Liver (tissue), 8 donors: ENCODE measurements at regions not wholly inside any gene's neighbourhood (a gene's known extent, or its start where the extent isn't known, plus 50 kb on each side); places are given as distances from the start of the nearest gene placed in this dataset.

Experiments
- DNase-seq: peaks from one replicate; pipeline ENCODE4 v3.0.0-alpha.2; 2017; ENCODE audit warnings: low spot score
- H3K27ac ChIP-seq, 2 donors: one replicate each; pipeline ENCODE4 v1.7.0; 2013; ENCODE audit warnings: inconsistent platforms in 2 of 2, low read length in 2 of 2, control low read depth in 1 of 2, low read depth in 1 of 2, mild to moderate bottlenecking in 1 of 2
- H3K27me3 ChIP-seq, 4 donors: one replicate each; pipeline versions ENCODE4 v1.6.1 to v1.7.0; 2013; ENCODE audit warnings: low read length in 3 of 4, inconsistent platforms in 1 of 4, mild to moderate bottlenecking in 1 of 4, moderate library complexity in 1 of 4; ENCODE audit not compliant: control insufficient read depth in 4 of 4, insufficient read depth in 4 of 4
- H3K36me3 ChIP-seq, 4 donors: one replicate each; pipeline versions ENCODE4 v1.6.1 to v1.7.0; 2013; ENCODE audit warnings: low read length in 3 of 4, mild to moderate bottlenecking in 3 of 4, low read depth in 1 of 4, moderate library complexity in 1 of 4; ENCODE audit not compliant: control insufficient read depth in 4 of 4, insufficient read depth in 3 of 4
- H3K4me1 ChIP-seq, 4 donors: one replicate each; pipeline versions ENCODE4 v1.6.1 to v1.7.0; 2013; ENCODE audit warnings: low read length in 3 of 4, mild to moderate bottlenecking in 3 of 4, moderate library complexity in 1 of 4; ENCODE audit not compliant: control insufficient read depth in 4 of 4, insufficient read depth in 4 of 4
- H3K4me3 ChIP-seq, 3 donors: one replicate each; pipeline versions ENCODE4 v1.6.1 to v1.7.0; 2013; ENCODE audit warnings: low read length in 3 of 3, control low read depth in 1 of 3, low read depth in 1 of 3, mild to moderate bottlenecking in 1 of 3
- H3K9ac ChIP-seq, 2 donors: one replicate each; pipeline ENCODE4 v1.7.0; 2013; ENCODE audit warnings: low read length in 2 of 2, mild to moderate bottlenecking in 2 of 2, moderate library complexity in 2 of 2, control low read depth in 1 of 2, low read depth in 1 of 2
- H3K9me3 ChIP-seq, 4 donors: one replicate each; pipeline versions ENCODE4 v1.6.1 to v1.7.0; 2013; ENCODE audit warnings: low read length in 3 of 4; ENCODE audit not compliant: control insufficient read depth in 4 of 4
- EGR1 ChIP-seq, 2 donors: IDR thresholded peaks; 2 replicates each; pipeline ENCODE4 v1.6.1; 2016 to 2018; ENCODE audit warnings: antibody characterized with exemption in 2 of 2, low read depth in 2 of 2
- FOXA1 ChIP-seq: IDR thresholded peaks from 2 replicates; pipeline ENCODE4 v1.6.1; 2016; ENCODE audit warnings: antibody characterized with exemption
- FOXA2 ChIP-seq: IDR thresholded peaks from 2 replicates; pipeline ENCODE4 v1.6.1; 2016; ENCODE audit warnings: antibody characterized with exemption
- GABPA ChIP-seq, 2 donors: IDR thresholded peaks in 1 of 2; conservative IDR thresholded peaks in 1 of 2; 2 replicates each; pipeline ENCODE4 v1.6.1; 2016; ENCODE audit warnings: antibody characterized with exemption in 2 of 2, mild to moderate bottlenecking in 1 of 2, moderate library complexity in 1 of 2
- HNF4A ChIP-seq, 2 donors: conservative IDR thresholded peaks; 2 replicates each; pipeline ENCODE4 v1.6.1; 2016; ENCODE audit warnings: antibody characterized with exemption in 2 of 2, mild to moderate bottlenecking in 2 of 2
- HNF4G ChIP-seq: IDR thresholded peaks from 2 replicates; pipeline ENCODE4 v1.6.1; 2016; ENCODE audit warnings: antibody characterized with exemption
- JUND ChIP-seq, 2 donors: IDR thresholded peaks; 2 replicates each; pipeline ENCODE4 v1.6.1; 2016; ENCODE audit warnings: antibody characterized with exemption in 2 of 2
- MAX ChIP-seq: IDR thresholded peaks from 2 replicates; pipeline ENCODE4 v1.6.1; 2016; ENCODE audit warnings: antibody characterized with exemption
- NR2F2 ChIP-seq: IDR thresholded peaks from 2 replicates; pipeline ENCODE4 v1.6.1; 2016; ENCODE audit warnings: antibody characterized with exemption
- RAD21 ChIP-seq, 2 donors: IDR thresholded peaks; 2 replicates each; pipeline ENCODE4 v1.6.1; 2016; ENCODE audit warnings: antibody characterized with exemption in 2 of 2, mild to moderate bottlenecking in 2 of 2
- RXRA ChIP-seq, 2 donors: IDR thresholded peaks; 2 replicates each; pipeline ENCODE4 v1.6.1; 2017 to 2018; ENCODE audit warnings: antibody characterized with exemption in 2 of 2, mild to moderate bottlenecking in 1 of 2
- SP1 ChIP-seq: IDR thresholded peaks from 2 replicates; pipeline ENCODE4 v1.6.1; 2018; ENCODE audit warnings: antibody characterized with exemption, mild to moderate bottlenecking
- TAF1 ChIP-seq: conservative IDR thresholded peaks from 2 replicates; pipeline ENCODE4 v1.6.1; 2016; ENCODE audit warnings: antibody characterized with exemption, mild to moderate bottlenecking
- YY1 ChIP-seq: IDR thresholded peaks from 2 replicates; pipeline ENCODE4 v1.6.1; 2016; ENCODE audit warnings: antibody characterized with exemption, mild to moderate bottlenecking
- WGBS: extraction: QIAGEN DNeasy Blood & Tissue Kit; methylation state at CpG from one replicate; pipeline ENCODE4 v1.1.7; 2013; 5-methylcytosine and 5-hydroxymethylcytosine counted together
- TF ChIP-seq, protein P1 (sequence below): IDR thresholded peaks from 2 replicates; pipeline ENCODE4 v1.6.1; 2016; ENCODE audit warnings: antibody characterized with exemption
- TF ChIP-seq, protein P2 (sequence below): IDR thresholded peaks from 2 replicates; pipeline ENCODE4 v1.6.1; 2016; ENCODE audit warnings: antibody characterized with exemption
- TF ChIP-seq, protein P3 (sequence below): IDR thresholded peaks from 2 replicates; pipeline ENCODE4 v1.6.1; 2016; ENCODE audit warnings: antibody characterized with exemption, mild to moderate bottlenecking
- TF ChIP-seq, protein P4 (sequence below): fragments of 150-350 bp; IDR thresholded peaks from 2 replicates; pipeline ENCODE4 v1.5.1; 2017; ENCODE audit warnings: improper control_type of control experiment, low read depth, low read length; ENCODE audit not compliant: missing input control
- donor health status: healthy.
- donor health status: healthy.
- donor health status: healthy.
- donor health status: healthy.
- donor health status: healthy.

DNA sequence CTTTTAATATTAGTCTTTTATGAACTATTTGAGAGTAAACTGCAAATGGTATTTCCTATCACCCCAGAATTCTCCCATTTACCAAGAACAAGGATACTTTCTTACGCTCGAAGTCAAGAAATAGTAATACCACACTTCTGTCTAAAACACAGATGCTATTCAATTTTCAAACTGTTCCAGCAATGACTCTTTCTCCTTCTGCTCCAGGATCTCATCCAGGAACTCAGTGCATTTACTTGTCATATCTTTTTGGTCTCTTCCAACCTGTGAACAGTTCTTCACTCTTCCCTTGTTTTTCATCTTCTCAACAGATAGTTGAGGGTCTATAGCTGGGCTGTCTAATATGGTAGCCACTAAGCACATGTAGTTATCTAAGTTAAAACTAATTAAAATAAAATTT lies 87.1 kb upstream of the GAP43 start:
- DNase-seq: no peak
- H3K4me1 ChIP-seq: no peaks in the 10 kb centered on the region
- H3K27me3 ChIP-seq: no peaks in the 10 kb centered on the region
- TF ChIP-seq, protein P1, sequence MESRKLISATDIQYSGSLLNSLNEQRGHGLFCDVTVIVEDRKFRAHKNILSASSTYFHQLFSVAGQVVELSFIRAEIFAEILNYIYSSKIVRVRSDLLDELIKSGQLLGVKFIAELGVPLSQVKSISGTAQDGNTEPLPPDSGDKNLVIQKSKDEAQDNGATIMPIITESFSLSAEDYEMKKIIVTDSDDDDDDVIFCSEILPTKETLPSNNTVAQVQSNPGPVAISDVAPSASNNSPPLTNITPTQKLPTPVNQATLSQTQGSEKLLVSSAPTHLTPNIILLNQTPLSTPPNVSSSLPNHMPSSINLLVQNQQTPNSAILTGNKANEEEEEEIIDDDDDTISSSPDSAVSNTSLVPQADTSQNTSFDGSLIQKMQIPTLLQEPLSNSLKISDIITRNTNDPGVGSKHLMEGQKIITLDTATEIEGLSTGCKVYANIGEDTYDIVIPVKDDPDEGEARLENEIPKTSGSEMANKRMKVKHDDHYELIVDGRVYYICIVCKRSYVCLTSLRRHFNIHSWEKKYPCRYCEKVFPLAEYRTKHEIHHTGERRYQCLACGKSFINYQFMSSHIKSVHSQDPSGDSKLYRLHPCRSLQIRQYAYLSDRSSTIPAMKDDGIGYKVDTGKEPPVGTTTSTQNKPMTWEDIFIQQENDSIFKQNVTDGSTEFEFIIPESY: no peak
- TF ChIP-seq, protein P2, sequence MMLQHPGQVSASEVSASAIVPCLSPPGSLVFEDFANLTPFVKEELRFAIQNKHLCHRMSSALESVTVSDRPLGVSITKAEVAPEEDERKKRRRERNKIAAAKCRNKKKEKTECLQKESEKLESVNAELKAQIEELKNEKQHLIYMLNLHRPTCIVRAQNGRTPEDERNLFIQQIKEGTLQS: no peak
- TF ChIP-seq YY1 (no peak), MAX (no peak), SP1 (no peak), HNF4G (no peak), FOXA1 (no peak), TAF1 (no peak), HNF4A (conservative IDR thresholded peaks at IDR 0.05) (no peak), GABPA (IDR thresholded peaks at IDR 0.05 in 1 of 2, conservative IDR thresholded peaks at IDR 0.05 in 1 of 2) (no peak), JUND (IDR thresholded peaks at IDR 0.05) (no peak), RAD21 (IDR thresholded peaks at IDR 0.05) (no peak), RXRA (IDR thresholded peaks at IDR 0.05) (no peak), EGR1 (IDR thresholded peaks at IDR 0.05; ENCODE audit: low read depth in 2 of 2) (no peak), FOXA2 (no peak), NR2F2 (no peak)
- TF ChIP-seq, protein P3, sequence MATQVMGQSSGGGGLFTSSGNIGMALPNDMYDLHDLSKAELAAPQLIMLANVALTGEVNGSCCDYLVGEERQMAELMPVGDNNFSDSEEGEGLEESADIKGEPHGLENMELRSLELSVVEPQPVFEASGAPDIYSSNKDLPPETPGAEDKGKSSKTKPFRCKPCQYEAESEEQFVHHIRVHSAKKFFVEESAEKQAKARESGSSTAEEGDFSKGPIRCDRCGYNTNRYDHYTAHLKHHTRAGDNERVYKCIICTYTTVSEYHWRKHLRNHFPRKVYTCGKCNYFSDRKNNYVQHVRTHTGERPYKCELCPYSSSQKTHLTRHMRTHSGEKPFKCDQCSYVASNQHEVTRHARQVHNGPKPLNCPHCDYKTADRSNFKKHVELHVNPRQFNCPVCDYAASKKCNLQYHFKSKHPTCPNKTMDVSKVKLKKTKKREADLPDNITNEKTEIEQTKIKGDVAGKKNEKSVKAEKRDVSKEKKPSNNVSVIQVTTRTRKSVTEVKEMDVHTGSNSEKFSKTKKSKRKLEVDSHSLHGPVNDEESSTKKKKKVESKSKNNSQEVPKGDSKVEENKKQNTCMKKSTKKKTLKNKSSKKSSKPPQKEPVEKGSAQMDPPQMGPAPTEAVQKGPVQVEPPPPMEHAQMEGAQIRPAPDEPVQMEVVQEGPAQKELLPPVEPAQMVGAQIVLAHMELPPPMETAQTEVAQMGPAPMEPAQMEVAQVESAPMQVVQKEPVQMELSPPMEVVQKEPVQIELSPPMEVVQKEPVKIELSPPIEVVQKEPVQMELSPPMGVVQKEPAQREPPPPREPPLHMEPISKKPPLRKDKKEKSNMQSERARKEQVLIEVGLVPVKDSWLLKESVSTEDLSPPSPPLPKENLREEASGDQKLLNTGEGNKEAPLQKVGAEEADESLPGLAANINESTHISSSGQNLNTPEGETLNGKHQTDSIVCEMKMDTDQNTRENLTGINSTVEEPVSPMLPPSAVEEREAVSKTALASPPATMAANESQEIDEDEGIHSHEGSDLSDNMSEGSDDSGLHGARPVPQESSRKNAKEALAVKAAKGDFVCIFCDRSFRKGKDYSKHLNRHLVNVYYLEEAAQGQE: no peak
- TF ChIP-seq, protein P4, sequence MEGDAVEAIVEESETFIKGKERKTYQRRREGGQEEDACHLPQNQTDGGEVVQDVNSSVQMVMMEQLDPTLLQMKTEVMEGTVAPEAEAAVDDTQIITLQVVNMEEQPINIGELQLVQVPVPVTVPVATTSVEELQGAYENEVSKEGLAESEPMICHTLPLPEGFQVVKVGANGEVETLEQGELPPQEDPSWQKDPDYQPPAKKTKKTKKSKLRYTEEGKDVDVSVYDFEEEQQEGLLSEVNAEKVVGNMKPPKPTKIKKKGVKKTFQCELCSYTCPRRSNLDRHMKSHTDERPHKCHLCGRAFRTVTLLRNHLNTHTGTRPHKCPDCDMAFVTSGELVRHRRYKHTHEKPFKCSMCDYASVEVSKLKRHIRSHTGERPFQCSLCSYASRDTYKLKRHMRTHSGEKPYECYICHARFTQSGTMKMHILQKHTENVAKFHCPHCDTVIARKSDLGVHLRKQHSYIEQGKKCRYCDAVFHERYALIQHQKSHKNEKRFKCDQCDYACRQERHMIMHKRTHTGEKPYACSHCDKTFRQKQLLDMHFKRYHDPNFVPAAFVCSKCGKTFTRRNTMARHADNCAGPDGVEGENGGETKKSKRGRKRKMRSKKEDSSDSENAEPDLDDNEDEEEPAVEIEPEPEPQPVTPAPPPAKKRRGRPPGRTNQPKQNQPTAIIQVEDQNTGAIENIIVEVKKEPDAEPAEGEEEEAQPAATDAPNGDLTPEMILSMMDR: no peak
- H3K9me3 ChIP-seq: no peaks in the 10 kb centered on the region
- no peaks in the 10 kb centered on the region for H3K36me3 ChIP-seq
- H3K27ac ChIP-seq: no peak overlapping the region
- WGBS: 94% methylated on average over 2 of the region's 2 CpGs
- no peak overlapping the region for H3K4me3 ChIP-seq
- H3K9ac ChIP-seq: no peak overlapping the region

- H3K27me3 ChIP-seq: no peaks in the 10 kb centered on the region
- no peak overlapping the region for H3K27ac ChIP-seq
- no peaks in the 10 kb centered on the region for H3K4me1 ChIP-seq
- 77% methylated on average over 3 of the region's 3 CpGs for WGBS
- DNase-seq: no peak
- no peak overlapping the region for H3K9ac ChIP-seq
- H3K9me3 ChIP-seq: no peaks in the 10 kb centered on the region
- no peaks in the 10 kb centered on the region for H3K36me3 ChIP-seq
- H3K4me3 ChIP-seq: no peak overlapping the region
- TF ChIP-seq MAX: no peak
- TF ChIP-seq, protein P1: no peak
- TF ChIP-seq EGR1 (IDR thresholded peaks at IDR 0.05; ENCODE audit: low read depth in 2 of 2): no peak
- TF ChIP-seq TAF1: no peak
- TF ChIP-seq, protein P4: no peak
- no peak for TF ChIP-seq GABPA (IDR thresholded peaks at IDR 0.05 in 1 of 2, conservative IDR thresholded peaks at IDR 0.05 in 1 of 2)
- no peak for TF ChIP-seq FOXA1
- TF ChIP-seq RAD21 (IDR thresholded peaks at IDR 0.05): no peak
- TF ChIP-seq HNF4G: no peak
- TF ChIP-seq, protein P2: no peak
- TF ChIP-seq RXRA (IDR thresholded peaks at IDR 0.05): no peak
- TF ChIP-seq SP1: no peak
Measured at GRCh38 chr3:115537669-115538068, 85.6 kb upstream of the GAP43 start.
